Loucy (cell line): ENCODE measurements at regions not wholly inside any gene's neighbourhood (a gene's known extent, or its start where the extent isn't known, plus 50 kb on each side); places are given as distances from the start of the nearest gene placed in this dataset.

Source experiments
- H2AFZ ChIP-seq: fragments of 200-600 bp; sonication (generic); 2 replicates; pipeline ENCODE4 v1.6.0; 2016; ENCODE audit warnings: antibody characterized with exemption, mild to moderate bottlenecking, low read length, moderate library complexity
- H3F3A ChIP-seq: fragments of 200-600 bp; 2 replicates; pipeline ENCODE4 v1.6.0; 2016; ENCODE audit warnings: antibody characterized with exemption, low read depth, mild to moderate bottlenecking
- H3K27me3 ChIP-seq: fragments of 200-600 bp; sonication (generic); 2 replicates; pipeline ENCODE4 v1.6.1; 2014; ENCODE audit warnings: low read length, mild to moderate bottlenecking; ENCODE audit not compliant: insufficient read depth, poor library complexity, severe bottlenecking
- H3K36me3 ChIP-seq: fragments of 200-600 bp; sonication (generic); 2 replicates; pipeline ENCODE4 v1.6.1; 2016; ENCODE audit warnings: low read length; ENCODE audit not compliant: insufficient read depth
- H3K4me1 ChIP-seq: fragments of 200-600 bp; sonication (generic); 2 replicates; pipeline ENCODE4 v1.5.1; 2014; ENCODE audit warnings: low read length, mild to moderate bottlenecking; ENCODE audit not compliant: insufficient read depth, poor library complexity, severe bottlenecking
- H3K4me2 ChIP-seq: fragments of 200-600 bp; sonication (generic); 2 replicates; pipeline ENCODE4 v1.6.0; 2014; ENCODE audit warnings: antibody characterized with exemption, low read length, low read depth, mild to moderate bottlenecking; ENCODE audit not compliant: poor library complexity, severe bottlenecking
- H3K4me3 ChIP-seq: fragments of 200-600 bp; sonication (generic); 2 replicates; pipeline ENCODE4 v1.5.1; 2014; ENCODE audit warnings: low read length, mild to moderate bottlenecking, mixed read lengths; ENCODE audit not compliant: poor library complexity, severe bottlenecking
- H3K79me2 ChIP-seq: fragments of 200-600 bp; sonication (generic); 2 replicates; pipeline ENCODE4 v1.6.1; 2014; ENCODE audit warnings: low read length; ENCODE audit not compliant: insufficient read depth
- H3K9ac ChIP-seq: fragments of 200-600 bp; sonication (generic); 2 replicates; pipeline ENCODE4 v1.6.0; 2014; ENCODE audit warnings: mild to moderate bottlenecking, low read depth, low read length, moderate library complexity; ENCODE audit not compliant: poor library complexity, severe bottlenecking
- H3K9me2 ChIP-seq: fragments of 200-600 bp; sonication (generic); replicated peaks from 2 replicates; pipeline ENCODE4 v1.6.1; 2016; ENCODE audit warnings: low read depth, low read length, mixed read lengths
- H3K9me3 ChIP-seq: fragments of 200-600 bp; sonication (generic); 2 replicates; pipeline ENCODE4 v1.6.1; 2014; ENCODE audit warnings: mild to moderate bottlenecking, antibody characterized with exemption, low read length, low read depth; ENCODE audit not compliant: insufficient read depth
- H4K20me1 ChIP-seq: fragments of 200-600 bp; sonication (generic); 2 replicates; pipeline ENCODE4 v1.6.0; 2014; ENCODE audit warnings: antibody characterized with exemption, low read length, mild to moderate bottlenecking; ENCODE audit not compliant: insufficient read depth, poor library complexity, severe bottlenecking
- CTCF ChIP-seq: fragments of 200-600 bp; sonication (generic); conservative IDR thresholded peaks from 2 replicates; pipeline ENCODE4 v1.5.1; 2014; ENCODE audit warnings: mild to moderate bottlenecking, antibody characterized with exemption, low read length
- EZH2phosphoT487 ChIP-seq: fragments of 200-600 bp; IDR thresholded peaks from 2 replicates; pipeline ENCODE4 v1.6.1; 2018; ENCODE audit warnings: antibody characterized with exemption, mild to moderate bottlenecking, moderate library complexity, borderline replicate concordance

- Histone ChIP-seq H3K27me3 (no peaks in the 10 kb centered on the region), H3K9me3 (no peaks in the 10 kb centered on the region), H3K9ac (no peak overlapping the region), H3K79me2 (no peaks in the 10 kb centered on the region), H3K4me2 (no peak overlapping the region), H2AFZ (no peak overlapping the region), H3K36me3 (no peaks in the 10 kb centered on the region), H3K9me2 (no peaks in the 10 kb centered on the region), H4K20me1 (no peaks in the 10 kb centered on the region), H3F3A (no peaks in the 10 kb centered on the region), H3K4me3 (no peak overlapping the region), H3K4me1 (no peaks in the 10 kb centered on the region)
- TF ChIP-seq CTCF (no peak), EZH2phosphoT487 (no peak)
Measured at GRCh38 chr2:59658906-59659635, 894.4 kb downstream of the BCL11A start.

GRCh38 chr2:59655809-59656208, 897.6 kb downstream of the BCL11A start:
- Histone ChIP-seq H3K4me2 (no peak overlapping the region), H3K27me3 (no peaks in the 10 kb centered on the region), H3K4me3 (no peak overlapping the region), H4K20me1 (no peaks in the 10 kb centered on the region), H3K36me3 (no peaks in the 10 kb centered on the region), H3K79me2 (no peaks in the 10 kb centered on the region), H3K9me2 (no peaks in the 10 kb centered on the region), H3K4me1 (no peaks in the 10 kb centered on the region), H2AFZ (no peak overlapping the region), H3K9ac (no peak overlapping the region), H3K9me3 (no peaks in the 10 kb centered on the region), H3F3A (no peaks in the 10 kb centered on the region)
- no peak for TF ChIP-seq CTCF
- TF ChIP-seq EZH2phosphoT487 = no peak

GRCh38 chr2:59654710-59655109, 898.7 kb downstream of the BCL11A start:
- H3K36me3 ChIP-seq = no peaks in the 10 kb centered on the region
- no peaks in the 10 kb centered on the region for H4K20me1 ChIP-seq
- H3K27me3 ChIP-seq = no peaks in the 10 kb centered on the region
- H3K79me2 ChIP-seq = no peaks in the 10 kb centered on the region
- H3K9me3 ChIP-seq = no peaks in the 10 kb centered on the region
- H3K4me2 ChIP-seq = no peak overlapping the region
- H3K9ac ChIP-seq = no peak overlapping the region
- no peaks in the 10 kb centered on the region for H3F3A ChIP-seq
- TF ChIP-seq EZH2phosphoT487 (no peak), CTCF (no peak)
- no peak overlapping the region for H2AFZ ChIP-seq
- H3K9me2 ChIP-seq = no peaks in the 10 kb centered on the region
- no peaks in the 10 kb centered on the region for H3K4me1 ChIP-seq
- no peak overlapping the region for H3K4me3 ChIP-seq
